IPS DF 19.7 (cell line): ENCODE measurements at regions not wholly inside any gene's neighbourhood (a gene's known extent, or its start where the extent isn't known, plus 50 kb on each side); places are given as distances from the start of the nearest gene placed in this dataset.
"Not testable (repeated sequence)": the region's sequence is repeated elsewhere in the genome, so short reads cannot be mapped to it uniquely, and the experiment has no call there.

ENCODE experiments used
- DNase-seq: peaks from one replicate; pipeline ENCODE4 v3.0.0-alpha.2; 2013; ENCODE audit warnings: low read depth, low spot score

DNA sequence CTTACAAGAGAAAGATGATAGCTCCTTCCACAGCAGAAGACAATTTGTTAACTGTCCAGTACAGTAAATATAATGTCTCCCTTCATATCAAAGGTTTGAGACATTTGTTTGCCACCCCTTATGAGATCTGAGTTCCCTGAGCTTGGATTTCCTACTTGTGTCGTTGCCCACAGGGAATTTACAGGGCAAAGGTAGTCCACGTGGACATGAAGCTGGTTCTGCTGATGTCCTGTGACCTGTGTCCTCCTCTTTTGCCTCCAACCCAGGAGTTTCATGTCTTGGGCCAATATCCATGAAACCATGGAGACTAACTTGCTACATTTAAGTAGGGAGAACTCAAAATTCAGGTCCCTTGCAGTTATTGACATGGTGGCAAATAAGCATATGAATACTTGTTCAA, 172.2 kb upstream of the KCTD7 start:
- not testable (repeated sequence) for DNase-seq

DNA sequence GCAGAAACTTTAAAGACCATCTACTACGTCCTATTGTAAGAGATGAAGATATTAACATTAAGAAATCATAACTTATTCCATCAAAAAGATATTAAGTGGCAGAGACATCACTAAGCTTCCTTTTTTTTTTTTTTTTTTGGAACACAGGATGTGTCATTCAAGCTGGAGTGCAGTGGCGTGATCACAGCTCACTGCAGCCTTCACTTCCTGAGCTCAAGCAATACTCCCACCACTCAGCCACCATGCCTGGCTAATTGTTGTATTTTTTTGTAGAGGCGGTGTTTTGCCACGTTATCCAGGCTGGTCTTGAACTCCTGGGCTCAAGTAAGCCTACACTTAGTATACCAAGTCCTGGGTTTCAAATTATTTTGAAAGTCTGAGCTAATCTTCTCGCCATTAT, 169.7 kb upstream of the KCTD7 start:
- not testable (repeated sequence) for DNase-seq

- not testable (repeated sequence) for DNase-seq
These were observed 168.8 kb upstream of the KCTD7 start for GRCh38 chr7:66459783-66460413.

DNA sequence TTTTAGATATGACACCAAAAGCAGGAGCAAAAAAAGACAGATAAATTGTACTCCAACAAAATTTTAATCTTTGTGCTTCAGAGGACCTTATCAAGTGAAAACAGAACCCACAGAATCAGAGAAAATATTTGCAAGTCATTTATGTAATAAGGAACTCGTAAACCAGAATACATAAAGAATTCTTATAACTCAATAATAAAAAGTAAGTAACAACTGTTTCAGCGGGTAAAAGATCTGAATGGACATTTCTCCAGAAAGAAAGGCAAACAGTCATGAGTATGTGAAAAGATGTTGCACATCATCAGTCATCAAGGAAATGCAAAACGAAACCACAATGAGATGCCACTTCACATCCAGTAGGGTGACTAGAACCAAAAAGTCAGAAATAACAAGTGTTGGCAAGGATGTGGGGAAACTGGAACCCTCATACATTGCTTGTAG, 167.7 kb upstream of the KCTD7 start:
- no peak for DNase-seq

- DNase-seq = not testable (repeated sequence)
These were observed 167.3 kb upstream of the KCTD7 start for GRCh38 chr7:66461397-66461796.

GRCh38 chr7:66462831-66463230, 165.8 kb upstream of the KCTD7 start:
- not testable (repeated sequence) for DNase-seq

- no peak for DNase-seq
These were observed 164.6 kb upstream of the KCTD7 start for GRCh38 chr7:66464059-66464458.

- DNase-seq = no peak
These were observed 162.5 kb upstream of the KCTD7 start for GRCh38 chr7:66466081-66466600.

DNA sequence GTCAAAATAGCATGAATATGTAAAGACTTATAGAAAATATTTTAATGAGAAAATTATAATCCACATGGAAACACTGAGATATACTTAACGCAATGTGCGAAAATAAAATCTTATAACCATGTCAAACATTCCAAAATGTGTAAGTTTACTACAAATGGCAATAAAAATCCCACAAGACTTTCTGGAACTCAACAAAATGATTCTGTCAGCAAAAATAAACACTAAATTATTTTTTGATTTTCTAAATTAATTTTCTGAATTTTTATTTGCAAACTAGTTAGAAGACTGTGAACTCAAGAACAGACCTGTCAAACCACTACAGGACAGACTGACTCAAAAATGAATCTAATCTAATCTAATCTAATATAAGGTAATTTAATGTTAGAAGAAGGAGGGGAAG, 160.8 kb upstream of the KCTD7 start:
- DNase-seq = no peak

DNA sequence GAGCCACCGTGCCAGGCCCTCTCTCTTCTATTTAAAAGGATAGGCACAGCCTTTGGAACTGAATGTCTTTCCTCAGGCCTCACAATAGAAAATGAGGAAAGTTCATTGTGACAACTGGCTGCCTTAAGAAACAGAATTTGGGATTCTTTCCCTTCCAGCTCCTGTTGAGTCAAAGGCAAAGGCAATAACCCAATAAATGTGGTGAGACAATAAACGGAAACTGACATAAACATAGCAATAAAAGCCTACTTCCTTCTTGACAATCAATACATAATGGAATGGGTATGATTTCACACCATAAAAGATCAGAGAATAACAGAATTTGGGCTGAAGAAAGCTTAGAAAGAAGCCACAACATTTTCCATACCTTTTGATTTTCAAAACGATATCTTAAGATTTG, 155.6 kb upstream of the KCTD7 start:
- DNase-seq = not testable (repeated sequence)

DNA sequence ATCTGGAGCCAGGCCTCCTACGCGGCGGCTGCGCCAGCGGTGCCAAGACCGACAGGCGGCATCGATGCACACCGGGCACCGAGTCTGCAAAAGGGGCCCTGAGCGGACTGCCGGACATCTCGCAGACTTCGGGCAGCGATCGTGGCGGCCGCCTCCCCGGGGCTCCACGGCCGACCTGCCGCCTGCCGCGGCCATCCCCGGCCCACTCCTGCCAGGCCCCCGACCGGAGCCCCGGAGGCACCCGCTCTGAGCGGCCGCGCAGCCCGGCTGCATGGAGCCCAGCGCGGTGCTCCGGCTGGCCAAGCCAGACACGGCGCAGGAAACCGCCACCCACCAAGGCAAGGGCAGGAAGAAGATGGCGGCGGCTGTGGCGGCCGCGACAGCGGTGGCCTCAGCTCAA, 154.2 kb upstream of the KCTD7 start:
- DNase-seq = no peak

DNA sequence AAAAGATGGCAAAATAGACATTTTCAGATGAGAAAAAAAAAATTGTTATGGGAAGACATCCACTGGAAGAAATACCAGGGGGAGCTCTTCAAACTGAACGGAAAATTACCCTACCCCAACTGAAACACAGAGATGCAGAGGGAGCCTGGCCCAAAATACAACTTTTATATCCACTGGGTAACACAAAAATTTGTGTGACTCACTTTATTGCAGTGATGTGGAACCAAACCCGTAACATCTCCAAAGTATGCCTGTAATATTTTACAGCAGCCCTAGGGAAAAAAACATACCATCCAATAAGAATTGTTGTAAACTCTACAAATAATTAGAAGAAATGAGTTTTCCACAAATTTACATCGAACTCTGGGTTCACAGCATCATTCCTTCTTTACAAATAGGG, 152.6 kb upstream of the KCTD7 start:
- not testable (repeated sequence) for DNase-seq

DNA sequence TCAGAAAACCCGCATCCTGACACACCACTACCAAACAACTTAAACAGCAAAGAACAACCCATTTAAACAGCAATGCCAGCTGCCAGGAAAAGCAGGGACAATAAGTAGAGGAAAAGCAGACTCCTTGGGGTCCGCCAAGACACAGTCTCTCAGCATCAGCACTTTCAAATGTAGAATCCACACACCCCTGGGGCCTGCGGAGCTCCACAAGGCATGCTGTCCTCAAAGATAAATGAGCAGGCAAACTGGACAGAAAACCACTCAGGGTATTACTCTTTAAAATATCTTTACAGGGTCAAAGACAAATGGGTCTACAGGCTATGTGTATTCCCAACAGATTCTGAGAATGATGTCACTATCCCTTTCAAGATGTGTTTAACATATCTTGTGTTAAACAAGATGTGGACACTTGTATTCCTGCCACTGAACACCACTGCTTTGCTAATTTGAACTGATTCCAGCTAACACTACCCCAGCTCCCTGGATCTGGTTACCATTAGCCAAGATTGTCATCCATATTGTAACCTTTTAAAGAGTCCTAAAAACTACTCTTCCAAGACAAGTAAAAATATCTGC, 150.8 kb upstream of the KCTD7 start:
- DNase-seq = not testable (repeated sequence)

DNA sequence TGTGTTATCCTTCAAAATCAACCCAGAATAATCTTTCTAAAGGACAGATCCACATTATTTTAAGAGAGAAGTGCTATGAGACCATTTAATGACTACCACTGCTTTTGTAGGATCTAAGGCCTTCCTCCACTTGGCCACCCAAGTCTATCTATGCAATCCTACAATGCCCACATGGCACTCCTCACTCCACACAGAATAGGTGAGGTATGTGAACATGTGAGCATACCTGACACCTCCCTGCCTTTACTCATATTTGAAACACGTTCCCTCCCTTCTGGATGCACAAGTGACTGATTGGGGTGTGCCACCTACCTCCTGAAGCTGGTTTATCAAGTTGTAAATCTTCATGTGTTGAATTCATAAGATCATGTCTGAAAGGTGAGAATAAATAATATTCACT, 147.5 kb upstream of the KCTD7 start:
- not testable (repeated sequence) for DNase-seq

- not testable (repeated sequence) for DNase-seq
These were observed 139.6 kb upstream of the KCTD7 start for GRCh38 chr7:66489065-66489464.

GRCh38 chr7:66489741-66490140, 138.9 kb upstream of the KCTD7 start:
- DNase-seq = not testable (repeated sequence)

- not testable (repeated sequence) for DNase-seq
These were observed 137.7 kb upstream of the KCTD7 start for GRCh38 chr7:66490979-66491378.

- DNase-seq = not testable (repeated sequence)
These were observed 136.3 kb upstream of the KCTD7 start for GRCh38 chr7:66492405-66492804.

- peak; percentile 90 for DNase-seq
These were observed 135.2 kb upstream of the KCTD7 start for GRCh38 chr7:66493235-66494205.

DNA sequence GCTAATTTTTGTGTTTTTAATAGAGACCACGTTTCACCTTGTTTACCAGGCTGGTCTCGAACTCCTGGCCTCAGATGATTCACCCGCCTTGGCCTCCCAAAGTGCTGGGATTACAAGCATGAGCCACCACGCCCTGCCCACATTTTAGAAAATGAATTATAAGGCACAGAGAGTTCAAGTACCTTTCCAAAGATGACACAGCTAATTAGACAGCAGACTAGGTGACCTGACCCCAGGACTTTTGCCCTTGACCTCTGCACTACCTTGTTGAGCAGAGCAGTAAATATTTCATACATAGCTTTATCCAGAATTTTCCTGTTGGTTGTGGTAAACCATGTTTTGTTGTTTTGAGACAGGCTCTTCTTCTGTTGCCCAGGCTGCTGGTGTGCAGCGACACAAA, 131.3 kb upstream of the KCTD7 start:
- no peak for DNase-seq

DNA sequence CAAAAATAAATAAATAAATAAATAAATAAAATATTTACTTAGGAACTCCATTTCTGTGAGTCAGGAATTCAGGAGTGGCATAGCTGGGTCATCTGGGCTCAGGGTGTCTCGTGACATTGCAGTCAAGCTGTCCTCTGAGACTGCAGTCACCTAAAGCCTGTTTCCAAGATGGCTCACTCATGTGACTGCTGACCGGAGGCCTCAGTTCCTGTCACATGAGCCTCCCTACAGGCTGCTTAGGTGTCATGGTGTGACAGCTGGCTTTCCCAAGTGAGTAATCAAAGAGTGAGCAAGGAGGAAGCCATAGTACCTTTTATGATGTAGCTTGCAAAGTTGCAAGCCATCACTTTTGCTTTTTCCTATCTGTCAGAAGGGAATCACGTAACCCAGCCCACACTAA, 128.6 kb upstream of the KCTD7 start:
- no peak for DNase-seq
